Activated T-helper 1 cell treated with anti-CD3 and anti-CD28 coated beads, Interleukin-12 subunit alpha, Interleukin-12 subunit beta, Interleukin-2, Interleukin-4 antibody, amounts not matched to agents 30 ng/mL and 10 ng/mL and 1 ng/mL, durations not matched to agents 14 hours and 24 hours and 36 hours (primary cell): ENCODE measurements at regions not wholly inside any gene's neighbourhood (a gene's known extent, or its start where the extent isn't known, plus 50 kb on each side); places are given as distances from the start of the nearest gene placed in this dataset.
A peak's percentile ranks its signal among the peaks of the same experiment; 100 is the strongest.
"Not testable (repeated sequence)": the region's sequence is repeated elsewhere in the genome, so short reads cannot be mapped to it uniquely, and the experiment has no call there.

Experiments
- DNase-seq: peaks from one replicate; pipeline ENCODE4 v3.0.0; 2021; ENCODE audit warnings: low spot score
- H3K27ac Mint-ChIP-seq: one replicate; pipeline ENCODE4 v1.8.0; 2021; ENCODE audit warnings: mild to moderate bottlenecking, mixed read lengths
- H3K27me3 Mint-ChIP-seq: one replicate; pipeline ENCODE4 v1.8.0; 2022; ENCODE audit warnings: mild to moderate bottlenecking, moderate library complexity, mixed read lengths; ENCODE audit not compliant: insufficient read depth
- H3K36me3 Mint-ChIP-seq: one replicate; pipeline ENCODE4 v1.8.0; 2021; ENCODE audit warnings: low read depth, mixed read lengths
- H3K4me1 Mint-ChIP-seq: one replicate; pipeline ENCODE4 v1.8.0; 2021; ENCODE audit warnings: low read depth, mixed read lengths
- H3K4me3 Mint-ChIP-seq: one replicate; pipeline ENCODE4 v1.8.0; 2021; ENCODE audit warnings: mild to moderate bottlenecking, moderate library complexity, mixed read lengths
- H3K9me3 Mint-ChIP-seq: one replicate; pipeline ENCODE4 v1.8.0; 2021; ENCODE audit warnings: mixed read lengths
- intact Hi-C: fragments of 100-400 bp; cut with micrococcal nuclease; formaldehyde crosslinking; loops from one replicate; pipeline ENCODE4 v1.15.1; 2024

DNA sequence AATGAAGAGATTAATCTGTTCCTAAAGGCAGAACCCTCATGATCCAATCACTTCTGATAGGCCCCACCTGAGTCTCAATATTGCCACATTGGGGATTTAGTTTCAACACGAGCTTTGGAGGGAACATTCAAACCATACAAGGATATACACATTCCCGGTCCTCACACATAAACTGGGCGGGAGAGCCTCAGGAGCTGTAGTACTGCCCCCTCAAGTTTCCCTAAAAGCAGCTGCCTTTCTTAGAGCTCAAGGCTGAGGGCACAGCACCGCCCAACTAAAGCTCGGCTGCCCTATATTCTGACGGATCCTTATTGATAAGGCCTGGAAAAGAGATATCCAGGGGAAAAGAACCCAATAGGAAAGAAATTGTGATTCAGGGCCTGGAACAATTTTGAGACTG is 83.0 kb downstream of the GADD45G start:
- Mint-ChIP-seq H3K4me1 (peaks cover 36% of the 10 kb centered on the region), H3K4me3 (no peak overlapping the region), H3K27me3 (no peaks in the 10 kb centered on the region), H3K27ac (no peak overlapping the region), H3K36me3 (no peaks in the 10 kb centered on the region), H3K9me3 (no peaks in the 10 kb centered on the region)
- intact Hi-C loops: no loop called here
- no peak for DNase-seq

GRCh38 chr9:89689321-89689720 is 84.5 kb downstream of the GADD45G start:
- intact Hi-C loops, H3K27me3 Mint-ChIP-seq, H3K27ac Mint-ChIP-seq, H3K36me3 Mint-ChIP-seq, H3K4me3 Mint-ChIP-seq, DNase-seq, H3K9me3 Mint-ChIP-seq: not testable (repeated sequence)
- H3K4me1 Mint-ChIP-seq: peaks cover 43% of the 10 kb centered on the region

- H3K27me3 Mint-ChIP-seq: no peaks in the 10 kb centered on the region
- H3K36me3 Mint-ChIP-seq: no peaks in the 10 kb centered on the region
- no peaks in the 10 kb centered on the region for H3K9me3 Mint-ChIP-seq
- peak overlapping the region; percentile 35 for H3K4me3 Mint-ChIP-seq
- H3K27ac Mint-ChIP-seq: peak overlapping the region; percentile 75
- H3K4me1 Mint-ChIP-seq: peaks cover 52% of the 10 kb centered on the region
- intact Hi-C loops: loop anchor here (1.0 kb wide), 1 partner anchor 11 kb away; no protein-coding TSS in a partner anchor
- no peak for DNase-seq
These were observed 85.6 kb downstream of the GADD45G start for GRCh38 chr9:89690334-89690912.

DNA sequence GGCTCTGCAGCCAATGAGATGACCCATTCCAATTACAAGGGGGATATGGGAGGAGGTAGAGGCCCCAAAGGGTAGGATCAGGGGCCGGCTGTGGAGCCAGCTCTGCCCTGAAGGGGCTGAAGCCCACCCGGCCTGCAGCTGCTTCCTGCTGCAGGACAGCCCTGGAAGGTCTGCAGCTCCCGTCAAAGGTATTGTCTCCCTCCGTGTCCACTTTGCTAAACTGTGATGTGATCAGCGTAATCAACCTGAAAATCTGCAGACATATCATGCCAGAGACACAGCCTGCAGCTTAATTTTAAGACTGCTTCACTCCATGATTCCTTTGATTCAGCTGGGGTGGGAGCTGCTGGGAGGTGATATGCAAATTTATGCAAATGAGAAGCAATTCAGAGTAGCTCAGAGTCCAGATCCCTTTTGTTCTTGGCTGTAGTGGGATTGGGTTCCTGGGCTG is 90.7 kb downstream of the GADD45G start:
- Mint-ChIP-seq H3K4me1 (peaks cover 86% of the 10 kb centered on the region), H3K36me3 (peaks cover 5% of the 10 kb centered on the region), H3K9me3 (no peaks in the 10 kb centered on the region), H3K4me3 (no peak overlapping the region), H3K27ac (no peak overlapping the region), H3K27me3 (no peaks in the 10 kb centered on the region)
- intact Hi-C loops: no loop called here
- DNase-seq: no peak

- DNase-seq, H3K27me3 Mint-ChIP-seq, H3K9me3 Mint-ChIP-seq, intact Hi-C loops, H3K4me3 Mint-ChIP-seq, H3K27ac Mint-ChIP-seq, H3K36me3 Mint-ChIP-seq: not testable (repeated sequence)
- peaks cover 85% of the 10 kb centered on the region for H3K4me1 Mint-ChIP-seq
These were observed 91.2 kb downstream of the GADD45G start for GRCh38 chr9:89695979-89696378.

- no peak overlapping the region for H3K4me3 Mint-ChIP-seq
- no peaks in the 10 kb centered on the region for H3K9me3 Mint-ChIP-seq
- peaks cover 5% of the 10 kb centered on the region for H3K36me3 Mint-ChIP-seq
- peak overlapping the region; percentile 42 for H3K27ac Mint-ChIP-seq
- H3K27me3 Mint-ChIP-seq: no peaks in the 10 kb centered on the region
- peaks cover 85% of the 10 kb centered on the region for H3K4me1 Mint-ChIP-seq
- intact Hi-C loops: no loop called here
- no peak for DNase-seq
These were observed 92.0 kb downstream of the GADD45G start for GRCh38 chr9:89696780-89697179.

DNA sequence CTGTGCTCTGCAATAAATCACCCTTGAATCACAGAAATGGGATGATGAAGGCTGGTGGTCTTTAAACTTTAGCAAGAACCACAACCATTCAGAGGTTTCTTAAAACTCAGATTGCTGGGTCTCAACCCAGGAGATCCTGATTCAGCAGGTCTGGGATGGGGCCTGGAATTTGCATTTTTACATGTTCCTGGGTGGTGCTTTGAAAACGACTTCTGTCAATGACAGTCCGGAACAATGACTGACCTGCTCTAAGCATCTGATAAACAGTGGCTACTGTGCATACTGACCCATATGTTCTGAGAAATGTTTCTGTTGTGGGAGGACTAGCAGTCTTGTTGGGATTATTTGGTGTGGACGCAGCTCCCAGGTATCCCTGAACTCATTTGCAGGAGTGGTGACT is 92.7 kb downstream of the GADD45G start:
- Mint-ChIP-seq H3K4me1 (peaks cover 86% of the 10 kb centered on the region), H3K36me3 (peaks cover 7% of the 10 kb centered on the region), H3K9me3 (no peaks in the 10 kb centered on the region), H3K27ac (no peak overlapping the region), H3K27me3 (no peaks in the 10 kb centered on the region), H3K4me3 (no peak overlapping the region)
- DNase-seq: no peak
- intact Hi-C loops: no loop called here

DNA sequence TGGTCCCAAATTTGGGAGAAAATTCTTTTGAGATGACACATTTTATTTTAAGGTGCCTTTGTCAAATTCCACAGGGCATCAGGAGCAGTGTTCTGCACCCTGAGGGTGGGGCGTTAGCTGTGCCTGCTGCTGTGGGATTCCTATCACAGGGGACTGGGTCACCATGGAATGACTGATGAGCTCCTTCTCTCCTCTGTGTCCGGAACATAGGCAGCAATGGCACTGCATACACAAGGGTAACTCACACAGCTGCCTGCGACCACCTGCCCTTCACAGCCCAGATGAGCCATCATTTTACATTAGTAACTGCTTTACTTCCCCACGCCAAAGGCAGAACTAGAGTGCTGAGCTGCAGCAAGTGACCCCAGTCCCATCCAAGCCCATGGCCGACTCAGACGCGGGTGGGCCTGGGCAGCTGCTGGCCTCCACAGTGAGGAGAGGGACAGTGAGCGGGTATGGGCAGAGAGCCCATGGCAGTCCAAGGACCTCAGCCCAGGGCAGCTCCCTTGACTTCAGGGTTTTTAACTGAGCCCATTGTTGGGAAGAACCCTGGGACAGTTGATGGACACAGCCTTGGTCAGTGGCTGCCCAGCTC is 93.7 kb downstream of the GADD45G start:
- no peaks in the 10 kb centered on the region for H3K9me3 Mint-ChIP-seq
- peaks cover 14% of the 10 kb centered on the region for H3K36me3 Mint-ChIP-seq
- no peak overlapping the region for H3K4me3 Mint-ChIP-seq
- DNase-seq: no peak
- no peaks in the 10 kb centered on the region for H3K27me3 Mint-ChIP-seq
- intact Hi-C loops: no loop called here
- H3K4me1 Mint-ChIP-seq: peaks cover 88% of the 10 kb centered on the region
- peak overlapping the region; percentile 37 for H3K27ac Mint-ChIP-seq

DNA sequence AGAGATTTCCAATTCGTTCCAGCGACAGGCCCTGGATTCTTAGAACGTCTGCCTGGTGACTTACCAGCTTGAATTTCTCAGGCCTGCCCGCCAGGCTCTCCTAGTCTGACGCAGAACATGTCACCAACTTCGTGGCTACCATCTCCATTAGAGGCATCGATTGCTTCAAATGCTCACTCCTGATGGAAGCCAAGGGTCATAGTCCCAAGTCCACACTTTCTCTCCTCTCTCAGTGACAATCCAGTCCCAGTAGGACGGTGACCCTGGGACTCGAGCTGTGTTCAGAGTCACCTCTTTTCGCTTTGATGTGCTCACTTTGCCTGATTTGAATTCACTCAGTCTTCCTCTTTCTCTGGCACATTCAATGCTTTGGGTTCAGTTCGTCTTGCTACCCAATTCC is 94.8 kb downstream of the GADD45G start:
- Mint-ChIP-seq H3K4me3 (peak overlapping the region; percentile 3), H3K27ac (peak overlapping the region; percentile 89), H3K27me3 (no peaks in the 10 kb centered on the region), H3K4me1 (peaks cover 97% of the 10 kb centered on the region), H3K36me3 (peaks cover 22% of the 10 kb centered on the region), H3K9me3 (no peaks in the 10 kb centered on the region)
- DNase-seq: no peak
- intact Hi-C loops: loop anchor here (2.0 to 5.0 kb wide), 3 partner anchors 277 to 387 kb away; partner anchors contain the start of gene CKS2

- Mint-ChIP-seq H3K27me3 (no peaks in the 10 kb centered on the region), H3K4me3 (peak overlapping the region; percentile 92), H3K9me3 (no peaks in the 10 kb centered on the region), H3K27ac (peak overlapping the region; percentile 97), H3K36me3 (peaks cover 33% of the 10 kb centered on the region), H3K4me1 (peaks cover 98% of the 10 kb centered on the region)
- peak; percentile 82 for DNase-seq
- intact Hi-C loops: loop anchor here (1.0 to 5.0 kb wide), 13 partner anchors 9 to 401 kb away; partner anchors contain the start of genes CKS2 and GADD45G
These were observed 96.5 kb downstream of the GADD45G start for GRCh38 chr9:89701221-89701798.

DNA sequence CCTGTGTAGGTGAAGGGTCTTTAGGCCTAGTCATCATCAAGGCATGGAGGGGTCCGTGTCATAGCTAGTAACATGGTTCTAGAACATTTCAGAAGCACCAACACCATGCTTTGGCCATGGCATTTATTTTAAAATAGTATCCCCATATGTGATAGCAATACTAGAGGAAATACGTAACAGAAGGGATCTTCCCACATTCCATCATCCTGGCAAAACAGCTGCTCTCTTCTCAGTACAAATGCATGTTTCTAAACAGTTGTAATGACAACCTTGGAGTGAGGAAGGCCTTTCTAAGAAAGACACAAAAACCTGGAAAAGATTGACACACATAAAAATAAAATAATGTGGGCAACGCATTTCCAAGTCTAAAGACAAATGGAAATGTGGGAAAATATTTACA is 97.6 kb downstream of the GADD45G start:
- Mint-ChIP-seq H3K4me1 (peaks cover 98% of the 10 kb centered on the region), H3K4me3 (peak overlapping the region; percentile 92)
- intact Hi-C loops: loop anchor here (2.0 to 5.0 kb wide), 3 partner anchors 22 to 390 kb away; partner anchors contain the start of gene CKS2

GRCh38 chr9:89705651-89706050 is 100.8 kb downstream of the GADD45G start:
- intact Hi-C loops: no loop called here

More for the DNA sequence above, 97.6 kb downstream of the GADD45G start:
- Mint-ChIP-seq H3K27ac (peak overlapping the region; percentile 97), H3K27me3 (no peaks in the 10 kb centered on the region), H3K36me3 (peaks cover 38% of the 10 kb centered on the region), H3K9me3 (no peaks in the 10 kb centered on the region)
- no peak for DNase-seq

DNA sequence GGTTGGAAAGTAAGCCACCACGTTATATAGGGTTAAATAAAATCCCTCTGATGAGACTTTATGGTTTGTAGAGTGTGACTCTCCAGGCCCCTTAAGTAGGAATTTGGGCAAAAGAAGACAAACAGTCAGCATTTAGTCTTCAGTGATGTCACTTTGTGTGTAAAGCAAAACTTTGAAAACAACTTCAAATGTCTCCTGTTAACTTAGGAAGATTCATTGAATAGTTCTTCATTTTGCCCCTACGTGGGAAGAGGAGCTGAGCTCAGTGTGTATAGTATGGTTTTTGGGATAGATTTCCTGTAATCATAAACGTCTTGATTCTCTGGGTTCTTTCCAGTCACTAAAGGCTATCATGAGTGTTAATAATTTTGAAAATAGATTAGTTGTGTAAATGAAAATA is 101.3 kb downstream of the GADD45G start:
- no peaks in the 10 kb centered on the region for H3K27me3 Mint-ChIP-seq
- peak overlapping the region; percentile 92 for H3K4me3 Mint-ChIP-seq
- peak overlapping the region; percentile 77 for H3K27ac Mint-ChIP-seq
- no peaks in the 10 kb centered on the region for H3K9me3 Mint-ChIP-seq
- H3K36me3 Mint-ChIP-seq: peaks cover 70% of the 10 kb centered on the region
- intact Hi-C loops: no loop called here
- peaks cover 100% of the 10 kb centered on the region for H3K4me1 Mint-ChIP-seq
- no peak for DNase-seq

More at GRCh38 chr9:89705651-89706050, 100.8 kb downstream of the GADD45G start:
- DNase-seq: no peak
- H3K36me3 Mint-ChIP-seq: peaks cover 66% of the 10 kb centered on the region
- H3K9me3 Mint-ChIP-seq: no peaks in the 10 kb centered on the region
- peak overlapping the region; percentile 92 for H3K4me3 Mint-ChIP-seq
- H3K27me3 Mint-ChIP-seq: no peaks in the 10 kb centered on the region
- peaks cover 100% of the 10 kb centered on the region for H3K4me1 Mint-ChIP-seq
- peak overlapping the region; percentile 77 for H3K27ac Mint-ChIP-seq
